ENCODE measurements at regions not wholly inside any gene's neighbourhood (a gene's known extent, or its start where the extent isn't known, plus 50 kb on each side); places are given as distances from the start of the nearest gene placed in this dataset.

DNA sequence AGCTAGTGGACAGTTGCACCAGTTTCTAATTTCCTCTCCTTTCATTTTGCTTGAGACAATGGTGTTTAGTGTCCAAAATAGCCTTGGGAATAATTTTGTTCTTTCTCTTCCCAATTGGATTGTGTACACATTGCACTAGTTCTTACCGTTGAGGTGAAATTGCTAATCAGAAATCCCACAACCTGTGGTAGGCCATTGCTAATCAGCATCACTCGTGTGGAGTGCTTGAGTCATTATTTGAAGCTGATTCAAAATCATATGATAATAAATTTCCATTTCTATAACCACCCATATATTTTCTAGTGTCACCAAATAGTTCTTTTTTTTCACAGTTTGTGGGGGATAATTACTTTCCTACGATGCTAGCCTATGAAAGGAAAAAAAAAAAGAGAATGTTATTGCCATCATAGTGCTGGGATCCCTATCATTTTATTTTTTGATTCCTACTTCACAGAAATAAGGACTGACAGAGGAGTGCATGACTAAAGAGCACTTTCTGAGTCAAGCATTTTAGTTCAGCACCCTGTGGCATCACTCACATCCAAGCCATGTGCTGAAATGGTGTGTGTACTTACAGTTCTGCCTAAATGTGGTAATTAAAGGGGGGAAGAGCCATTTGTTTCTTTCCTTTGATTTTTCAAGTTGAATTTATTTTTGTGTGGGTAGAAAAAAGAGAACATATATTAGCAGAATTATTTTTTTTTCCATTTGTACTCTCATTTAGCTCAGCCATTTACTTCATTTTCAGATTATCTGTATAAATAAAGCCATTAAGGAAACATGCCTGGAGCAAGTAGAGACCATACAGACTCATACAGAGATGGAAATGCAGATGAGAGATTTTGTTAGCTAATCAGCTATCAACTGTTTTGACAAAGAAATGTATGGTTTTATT lies 108.0 kb upstream of the MEIS2 start:
- H3K4me3 ChIP-seq, result no peak overlapping the region
- DNase-seq (ENCODE audit: low spot score), result no peak
- no peak for TF ChIP-seq CTCF (IDR thresholded peaks at IDR 0.05)
- H3K27ac ChIP-seq, result no peak overlapping the region

DNA sequence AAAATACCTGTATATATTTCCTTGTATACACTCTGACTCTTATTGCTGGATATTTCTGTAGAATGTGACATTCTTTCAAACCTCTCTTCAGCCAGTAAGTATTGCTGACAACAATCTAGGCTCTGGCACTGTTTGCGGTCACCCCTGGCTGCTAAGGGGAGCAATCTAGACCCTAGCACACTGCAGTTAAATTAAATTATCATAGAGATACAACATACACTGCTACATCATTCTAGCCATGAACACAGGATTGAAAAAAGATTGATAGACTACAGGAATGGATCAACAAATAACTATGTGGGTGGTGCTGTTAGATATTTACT lies 108.7 kb upstream of the MEIS2 start:
- no peak for TF ChIP-seq CTCF (IDR thresholded peaks at IDR 0.05)
- DNase-seq (ENCODE audit: low spot score), result no peak
- no peak overlapping the region for H3K27ac ChIP-seq
- no peak overlapping the region for H3K4me3 ChIP-seq

- Histone ChIP-seq H3K27ac (no peak overlapping the region), H3K4me3 (no peak overlapping the region)
- DNase-seq (ENCODE audit: low spot score), result no peak
- TF ChIP-seq CTCF (IDR thresholded peaks at IDR 0.05), result no peak
Observed at GRCh38 chr15:37217567-37217966, 117.2 kb upstream of the MEIS2 start.

DNA sequence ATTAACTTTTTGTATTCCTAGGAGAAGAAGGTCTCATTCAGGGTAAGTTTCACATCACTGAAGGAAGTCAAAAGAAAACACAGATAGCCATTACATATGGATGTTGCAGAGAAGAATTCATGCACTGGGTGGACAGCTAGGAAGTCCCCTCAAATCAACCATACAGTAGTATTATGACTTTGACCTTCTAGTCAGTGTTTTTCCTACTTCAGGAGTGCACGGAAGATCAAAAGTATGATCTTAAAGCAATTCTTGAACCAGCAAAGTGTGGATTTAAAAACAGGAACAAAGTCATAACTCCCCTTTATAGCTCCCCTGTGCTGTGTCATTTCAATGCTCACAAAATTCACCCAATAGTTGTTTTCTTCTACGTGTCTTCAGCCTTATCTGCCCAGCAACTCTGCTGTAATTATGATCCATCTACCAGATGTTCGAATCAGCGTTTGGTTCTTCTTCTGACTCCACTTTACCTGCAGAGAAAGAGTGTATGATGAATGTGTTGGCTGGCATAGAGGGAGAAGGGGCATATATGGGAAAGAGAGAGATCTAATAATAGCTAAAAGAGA lies 118.1 kb upstream of the MEIS2 start:
- H3K4me3 ChIP-seq, result no peak overlapping the region
- DNase-seq (ENCODE audit: low spot score), result no peak
- H3K27ac ChIP-seq, result no peak overlapping the region
- no peak for TF ChIP-seq CTCF (IDR thresholded peaks at IDR 0.05)

GRCh38 chr15:37219211-37219701 lies 118.9 kb upstream of the MEIS2 start:
- Histone ChIP-seq H3K4me3 (no peak overlapping the region), H3K27ac (no peak overlapping the region)
- DNase-seq (ENCODE audit: low spot score), result no peak
- no peak for TF ChIP-seq CTCF (IDR thresholded peaks at IDR 0.05)

DNA sequence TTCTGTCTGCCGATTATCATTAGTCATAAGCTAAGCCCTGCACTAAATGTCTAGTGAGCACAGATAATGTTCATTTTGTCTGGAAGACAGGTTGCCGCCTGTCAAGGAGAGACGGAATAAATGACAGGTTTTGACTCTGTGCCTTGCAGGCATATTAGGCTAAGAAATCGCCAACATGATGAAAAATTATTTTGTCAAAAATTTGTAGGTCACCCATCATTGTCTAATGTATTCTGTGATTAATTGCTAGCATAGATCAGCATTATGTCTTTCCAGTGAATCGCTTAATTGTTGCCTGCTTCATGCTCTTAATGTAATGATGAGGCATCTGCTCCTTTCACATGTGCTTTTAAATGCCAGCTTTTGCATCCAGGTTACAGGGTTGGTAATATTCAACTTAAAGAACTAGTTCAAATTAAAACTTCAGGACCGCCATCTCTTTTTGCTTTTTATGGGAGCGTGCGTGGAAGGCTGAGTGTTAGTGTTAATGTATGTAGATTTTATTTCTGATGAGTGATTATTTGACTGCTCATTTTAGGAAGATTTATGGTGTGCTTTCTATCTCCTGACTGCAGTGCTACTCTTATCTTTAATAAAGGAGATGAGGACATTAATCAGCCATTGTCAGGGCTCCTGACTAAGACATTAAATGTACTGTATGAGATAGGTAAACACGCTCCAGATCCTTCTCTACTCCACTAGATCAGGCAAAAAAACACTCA lies 120.8 kb upstream of the MEIS2 start:
- DNase-seq (ENCODE audit: low spot score), result no peak
- no peak overlapping the region for H3K27ac ChIP-seq
- H3K4me3 ChIP-seq, result no peak overlapping the region
- TF ChIP-seq CTCF (IDR thresholded peaks at IDR 0.05), result no peak

All from coronary artery (tissue), 2 donors.